GM11168 (cell line): ENCODE measurements at regions not wholly inside any gene's neighbourhood (a gene's known extent, or its start where the extent isn't known, plus 50 kb on each side); places are given as distances from the start of the nearest gene placed in this dataset.
"Not testable (repeated sequence)": the region's sequence is repeated elsewhere in the genome, so short reads cannot be mapped to it uniquely, and the experiment has no call there.

Source experiments
- in situ Hi-C: fragments of 300-500 bp; cut with MboI; formaldehyde crosslinking; loops from one replicate; pipeline ENCODE4 v1.12.0; 2022; ENCODE audit warnings: low sequenced_read_pairs; ENCODE audit not compliant: unreplicated experiment

DNA sequence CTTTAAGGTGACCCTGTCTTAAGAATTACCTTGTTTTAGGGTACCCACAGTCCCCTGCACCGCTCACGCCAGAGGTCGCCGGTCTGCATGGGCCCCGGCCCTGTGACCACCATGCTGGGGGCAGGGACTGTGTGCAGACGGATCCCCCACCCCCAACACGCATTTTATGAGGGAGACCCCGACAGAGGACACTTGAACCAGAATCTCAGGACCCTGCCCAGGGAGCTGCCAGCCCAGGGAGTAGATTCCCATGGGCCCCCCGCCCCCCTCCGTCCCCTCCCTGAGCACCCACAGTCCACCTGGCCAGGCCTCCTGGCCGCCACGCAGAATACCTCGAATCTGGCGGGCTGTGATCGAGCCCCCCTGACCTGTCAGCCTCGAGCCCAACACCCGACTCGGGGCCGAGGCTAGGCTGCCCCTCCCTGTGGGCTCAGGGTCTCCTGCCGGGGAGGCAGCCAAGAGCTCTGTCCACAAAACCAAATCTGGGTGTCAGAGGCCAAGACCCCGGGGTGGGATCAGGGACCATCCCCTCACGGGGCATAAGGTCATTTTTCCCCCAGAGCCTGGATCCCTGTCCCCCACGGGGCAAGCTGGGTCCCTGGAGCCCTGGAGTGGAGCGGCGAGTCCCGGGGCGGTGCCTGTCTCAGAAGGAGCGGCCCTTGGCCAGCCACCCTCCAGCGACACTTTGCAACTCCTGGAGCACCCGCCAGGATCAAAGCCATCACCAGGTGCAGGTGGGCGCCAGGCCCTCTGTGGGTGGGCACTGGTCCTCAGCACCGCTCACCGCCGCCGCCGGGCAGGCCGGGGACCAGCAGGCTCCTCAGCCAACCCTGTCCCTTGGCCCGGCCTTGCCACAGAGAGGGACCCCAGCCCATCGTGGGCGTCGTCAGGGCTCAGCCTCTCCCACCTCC, 155.8 kb upstream of the PKP2 start:
- in situ Hi-C loops = no loop called here

DNA sequence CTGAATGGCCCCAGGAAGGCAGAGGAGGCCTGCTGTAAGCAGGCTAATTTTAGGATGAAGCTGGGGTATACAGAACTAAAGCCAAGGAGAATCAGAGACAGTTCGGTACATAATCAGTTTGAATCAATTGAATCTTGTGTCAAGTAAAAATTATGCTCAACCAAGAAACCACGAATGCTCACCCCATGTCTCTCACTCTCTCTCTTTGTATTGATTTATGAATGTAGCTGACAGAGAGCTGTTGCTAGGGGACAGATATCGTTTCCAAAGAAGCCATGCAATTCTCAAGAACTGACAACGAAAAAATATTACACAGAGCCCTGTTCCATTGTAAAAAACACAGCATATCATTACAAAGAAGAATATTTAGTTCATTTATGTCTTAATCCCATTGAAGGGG, 151.1 kb upstream of the PKP2 start:
- in situ Hi-C loops = no loop called here

DNA sequence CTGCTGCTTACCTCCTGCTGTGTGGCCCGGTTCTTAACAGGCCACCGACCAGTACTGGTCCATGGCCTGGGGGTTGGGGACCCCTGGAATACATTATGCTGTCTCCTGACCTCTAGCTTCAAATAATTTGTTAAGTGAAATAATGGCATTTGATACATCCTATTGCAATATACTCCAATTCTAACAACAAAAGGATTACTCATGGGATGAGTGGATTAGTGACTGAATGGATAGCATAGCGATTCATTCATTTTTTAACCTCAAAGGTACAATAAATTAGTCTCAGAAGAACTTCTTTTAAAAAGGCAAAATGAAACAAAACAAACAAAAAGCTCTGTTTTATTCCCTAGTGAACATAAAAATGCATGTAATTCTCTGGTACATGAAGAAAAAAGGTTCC, 147.9 kb upstream of the PKP2 start:
- in situ Hi-C loops = no loop called here

DNA sequence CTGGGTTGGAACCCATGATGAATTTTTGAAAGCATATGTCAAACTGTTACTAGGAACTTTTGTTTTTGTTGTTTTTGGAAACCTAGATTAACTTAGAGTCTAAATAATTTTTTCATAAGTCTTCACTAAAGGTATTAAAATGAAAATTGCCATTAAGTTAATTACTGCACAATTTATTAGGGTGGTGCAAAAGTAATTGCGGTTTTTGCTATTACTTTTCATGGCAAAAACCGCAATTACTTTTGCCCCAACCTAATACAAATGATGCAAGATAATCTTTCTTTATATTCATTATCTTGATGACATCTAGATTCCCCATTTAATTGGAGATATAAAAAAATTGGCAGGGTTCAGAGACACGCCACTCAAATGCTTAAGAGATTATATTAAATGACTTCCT, 145.0 kb upstream of the PKP2 start:
- in situ Hi-C loops = no loop called here

DNA sequence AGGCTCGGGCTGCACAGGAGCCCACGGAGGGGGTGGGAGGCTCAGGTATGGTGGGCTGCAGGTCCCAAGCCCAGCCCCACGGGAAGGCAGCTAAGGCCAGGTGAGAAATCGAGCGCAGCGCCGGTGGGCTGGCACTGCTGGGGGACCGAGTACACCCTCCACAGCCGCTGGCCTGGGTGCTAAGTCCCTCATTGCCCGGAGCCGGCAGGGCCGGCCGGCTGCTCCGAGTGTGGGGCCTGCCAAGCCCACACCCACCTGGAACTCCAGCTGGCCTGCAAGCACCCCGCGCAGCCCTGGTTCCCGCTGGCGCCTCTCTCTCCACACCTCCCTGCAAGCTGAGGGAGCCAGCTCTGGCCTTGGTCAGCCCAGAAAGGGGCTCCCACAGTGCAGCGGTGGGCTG, 137.4 kb upstream of the PKP2 start:
- in situ Hi-C loops = not testable (repeated sequence)

DNA sequence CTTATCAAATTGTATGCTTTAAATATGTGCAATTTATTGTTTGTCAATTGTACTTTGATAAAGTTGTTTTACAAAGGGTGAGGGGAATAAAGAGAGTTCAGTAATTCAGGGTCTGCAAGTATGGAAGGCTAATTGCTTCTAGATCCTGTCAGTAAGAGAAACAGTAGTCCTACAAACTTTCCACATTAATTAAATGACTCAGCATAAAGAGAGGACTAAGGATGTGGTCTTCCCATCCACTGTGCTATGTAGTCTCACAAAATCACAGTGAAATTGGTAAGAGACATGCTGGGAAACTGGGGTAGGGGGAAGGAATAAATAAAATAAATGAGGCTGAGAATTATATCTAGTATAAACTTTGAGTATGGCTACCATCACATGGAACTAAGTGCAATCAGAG, 130.2 kb upstream of the PKP2 start:
- in situ Hi-C loops = no loop called here

DNA sequence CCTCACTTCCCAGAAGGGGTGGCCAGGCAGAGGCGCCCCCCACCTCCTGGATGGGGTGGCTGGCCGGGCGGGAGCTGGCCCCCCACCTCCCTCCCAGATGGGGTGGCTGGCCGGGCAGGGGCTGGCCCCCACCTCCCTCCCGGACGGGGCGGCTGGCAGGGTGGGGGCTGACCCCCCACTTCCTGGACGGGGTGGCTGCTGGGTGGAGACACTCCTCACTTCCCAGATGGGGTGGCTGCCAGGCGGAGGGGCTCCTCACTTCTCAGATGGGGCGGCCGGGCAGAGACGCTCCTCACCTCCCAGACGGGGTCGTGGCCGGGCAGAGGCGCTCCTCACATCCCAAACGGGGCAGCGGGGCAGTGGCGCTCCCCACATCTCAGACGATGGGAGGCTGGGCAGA, 126.1 kb upstream of the PKP2 start:
- in situ Hi-C loops = not testable (repeated sequence)

DNA sequence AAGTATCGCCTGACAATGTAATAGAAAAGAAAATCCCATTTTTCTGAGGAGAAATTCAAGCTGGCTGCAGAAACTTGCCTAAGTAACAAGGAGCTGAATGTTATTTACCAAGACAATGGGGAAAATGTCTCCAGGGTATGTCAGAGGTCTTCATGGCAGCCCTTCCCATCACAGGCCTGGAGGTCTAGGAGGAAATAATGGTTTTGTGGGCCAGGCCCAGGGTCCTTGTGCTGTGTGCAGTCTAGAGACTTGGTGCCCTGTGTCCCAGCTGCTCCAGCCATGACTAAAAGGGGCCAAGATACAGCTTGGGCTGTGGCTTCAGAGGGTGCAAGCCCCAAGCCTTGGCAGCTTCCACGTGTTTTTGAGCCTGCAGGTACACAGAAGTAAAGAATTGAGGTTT, 120.5 kb upstream of the PKP2 start:
- in situ Hi-C loops = not testable (repeated sequence)

DNA sequence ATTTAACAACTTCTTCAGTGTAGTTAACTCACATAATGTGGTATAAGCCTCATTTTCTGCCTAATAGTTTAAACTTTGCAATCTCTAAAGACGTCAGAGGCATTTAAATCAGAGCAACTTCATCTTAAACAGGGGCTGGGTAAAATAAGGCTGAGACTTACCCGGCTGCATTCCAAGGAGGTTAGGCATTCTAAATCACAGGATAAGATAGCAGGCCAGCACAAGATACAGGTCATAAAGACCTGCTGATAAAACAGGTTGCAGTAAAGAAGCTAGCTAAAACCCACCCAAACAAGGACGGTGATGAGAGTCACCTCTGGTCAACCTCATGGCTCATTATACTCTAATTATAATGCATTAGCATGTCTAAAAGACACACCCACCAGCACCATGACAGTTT, 115.6 kb upstream of the PKP2 start:
- in situ Hi-C loops = no loop called here

DNA sequence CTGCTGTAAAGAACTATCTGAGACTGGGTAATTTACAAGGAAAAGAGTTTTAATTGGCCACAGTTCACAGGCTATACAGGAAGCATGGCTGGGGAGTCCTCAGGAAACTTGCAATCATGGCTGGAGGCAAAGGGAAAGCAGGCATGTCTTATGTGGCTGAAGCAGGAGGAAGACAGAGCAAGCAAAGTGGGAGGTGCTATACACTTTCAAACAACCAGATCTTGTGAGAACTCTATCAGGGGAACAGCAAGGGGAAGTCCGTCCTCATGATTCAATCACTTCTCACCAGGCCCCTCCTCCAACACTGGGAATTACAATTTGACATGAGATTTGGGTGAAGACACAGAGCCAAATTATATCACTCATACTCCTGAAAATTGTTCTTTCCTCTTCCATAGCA, 109.5 kb upstream of the PKP2 start:
- in situ Hi-C loops = no loop called here

DNA sequence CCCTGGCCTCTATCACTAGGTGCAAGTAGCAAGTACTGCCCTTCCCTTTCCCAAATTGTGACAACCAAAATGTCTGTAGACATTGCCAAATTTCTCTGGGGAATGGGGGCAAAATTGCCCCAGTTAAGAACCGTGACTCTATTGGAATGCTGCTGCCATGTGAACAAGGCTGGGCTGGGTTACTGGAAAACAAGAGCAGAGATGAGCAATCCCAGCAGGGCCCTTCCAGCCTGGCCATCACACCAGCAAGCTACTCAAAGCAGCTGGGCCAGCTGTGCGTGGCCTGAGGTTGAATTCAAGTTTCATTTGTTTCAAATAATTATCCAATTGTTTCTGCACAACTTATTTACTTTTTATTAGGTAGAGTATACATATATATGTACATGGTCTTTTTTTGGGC, 103.4 kb upstream of the PKP2 start:
- in situ Hi-C loops = no loop called here

DNA sequence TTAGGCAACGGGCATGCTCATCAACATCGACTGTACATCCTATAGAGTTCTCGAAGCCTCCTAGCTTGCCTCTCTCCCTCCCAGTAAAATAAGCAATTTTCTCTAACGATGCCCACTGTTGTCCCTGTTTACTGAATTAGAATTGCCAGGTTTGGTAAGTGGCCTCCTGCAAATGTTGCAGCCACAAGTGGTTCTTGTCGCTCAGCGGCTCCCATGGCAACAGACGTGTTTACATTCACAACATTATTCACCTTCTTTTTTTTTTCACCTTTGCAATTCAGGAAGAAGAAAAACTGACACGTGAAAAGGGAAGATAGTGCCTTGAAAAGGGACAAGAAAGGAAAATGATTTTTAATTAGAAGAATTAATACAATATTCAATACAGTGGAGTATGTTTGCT, 100.9 kb upstream of the PKP2 start:
- in situ Hi-C loops = no loop called here

DNA sequence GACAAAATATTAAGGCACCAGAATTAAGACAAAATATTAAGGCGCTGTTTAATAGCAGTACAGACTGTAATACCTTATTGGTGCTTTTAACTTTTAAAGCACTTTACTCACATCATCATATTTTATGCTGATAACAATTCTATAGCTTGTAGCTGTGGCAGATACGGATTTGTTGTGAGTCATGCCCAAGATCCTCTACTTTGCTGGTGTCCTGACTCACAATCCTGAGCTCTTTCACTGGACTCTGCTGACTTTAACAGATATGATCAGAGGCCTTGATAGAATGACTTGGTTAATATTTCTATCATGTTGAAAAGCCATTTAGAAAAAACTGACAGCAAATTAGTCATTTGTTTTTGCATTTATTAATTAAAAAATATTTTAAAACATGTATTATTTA, 99.0 kb upstream of the PKP2 start:
- in situ Hi-C loops = no loop called here

DNA sequence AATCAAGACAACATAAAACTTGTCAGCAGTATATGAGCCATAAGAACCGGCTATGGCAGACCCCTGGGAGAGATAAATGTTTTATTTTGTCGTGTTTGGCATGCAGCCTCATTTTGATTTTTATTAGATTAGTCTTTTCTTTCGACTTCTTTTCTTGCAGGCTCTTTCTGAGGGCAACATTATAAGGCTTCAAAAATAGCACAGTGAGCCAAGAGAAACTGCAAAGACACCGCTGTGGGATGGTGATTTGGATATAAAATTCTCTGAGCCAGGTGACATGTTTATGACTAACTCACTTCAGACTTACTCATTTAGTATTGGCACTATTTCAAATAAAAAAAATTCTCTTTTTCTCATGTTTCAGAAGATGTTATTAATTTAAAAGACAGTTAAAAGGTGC, 96.8 kb upstream of the PKP2 start:
- in situ Hi-C loops = no loop called here

DNA sequence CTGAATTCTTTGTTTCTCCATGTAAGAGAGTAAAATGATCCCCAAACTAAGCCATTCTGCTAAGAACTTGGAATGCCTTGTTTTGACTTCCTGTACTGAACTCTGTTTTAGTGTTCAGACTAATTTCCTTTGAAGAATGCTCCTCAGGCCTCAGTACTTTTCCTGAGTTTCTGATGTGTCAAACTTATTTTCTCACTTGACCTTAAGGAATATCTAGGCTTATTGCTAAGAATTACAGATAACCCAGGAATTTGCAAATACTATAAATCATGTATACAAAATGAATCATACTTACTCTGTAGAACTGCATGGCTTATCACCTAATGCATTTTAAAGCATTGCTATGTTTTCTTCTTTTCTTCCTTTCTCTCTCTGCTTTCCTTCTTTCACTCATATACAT, 93.1 kb upstream of the PKP2 start:
- in situ Hi-C loops = no loop called here

DNA sequence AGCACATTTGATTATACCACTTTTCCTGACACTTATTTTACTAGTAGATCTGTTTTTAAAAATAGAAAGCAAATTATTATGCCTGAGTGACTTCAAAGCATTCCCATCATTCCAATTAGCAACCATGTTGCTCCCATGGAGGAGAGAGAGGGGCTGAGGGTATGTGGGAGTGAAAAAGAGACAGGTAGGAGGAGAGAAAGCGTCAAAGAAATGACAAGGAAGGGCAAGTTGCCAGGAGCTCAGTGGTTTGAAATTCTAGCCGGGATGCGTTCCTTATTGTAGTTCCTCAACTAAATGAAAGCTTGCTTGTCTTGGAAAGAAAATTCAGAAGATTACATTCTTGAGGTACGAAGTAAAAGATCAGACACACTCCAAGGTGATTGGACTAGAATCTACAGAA, 92.4 kb upstream of the PKP2 start:
- in situ Hi-C loops = no loop called here

DNA sequence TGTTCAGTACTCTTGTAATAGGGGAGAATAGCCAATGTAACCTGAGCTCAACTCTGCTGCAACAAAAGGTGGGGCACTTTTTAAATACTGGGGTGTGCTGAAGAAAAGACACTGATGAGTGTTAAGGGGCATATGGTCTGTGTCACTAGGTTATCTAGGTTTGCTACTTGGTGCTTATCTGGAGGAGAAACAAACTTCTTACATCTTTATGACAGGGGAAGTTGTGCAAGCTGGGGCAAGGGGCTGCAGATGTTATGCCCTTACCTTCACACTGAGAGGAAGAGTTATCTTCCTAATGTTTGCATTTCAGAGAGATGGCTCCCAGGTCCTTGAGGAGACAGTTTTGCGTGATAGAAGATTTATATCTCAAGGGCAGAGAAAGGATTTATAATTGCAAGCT, 90.9 kb upstream of the PKP2 start:
- in situ Hi-C loops = no loop called here

DNA sequence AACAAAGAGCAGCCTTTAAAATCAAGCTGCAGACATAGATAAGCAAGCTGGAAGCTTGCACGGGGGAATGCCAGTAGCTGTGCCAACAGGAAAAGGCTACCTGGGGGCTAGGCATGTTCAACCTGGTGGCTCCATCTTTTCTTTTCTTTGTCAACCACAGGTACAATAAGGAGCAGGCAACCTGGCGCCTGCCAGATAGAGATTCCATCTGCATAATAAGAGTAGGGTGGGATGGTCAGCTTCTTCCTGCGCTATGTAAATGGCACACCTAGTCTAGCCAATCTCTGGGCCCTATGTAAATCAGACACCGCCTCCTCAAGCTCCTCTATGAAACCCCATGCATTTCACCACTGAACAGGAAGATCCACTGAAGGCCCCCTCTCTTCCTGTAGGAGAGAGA, 87.4 kb upstream of the PKP2 start:
- in situ Hi-C loops = no loop called here

DNA sequence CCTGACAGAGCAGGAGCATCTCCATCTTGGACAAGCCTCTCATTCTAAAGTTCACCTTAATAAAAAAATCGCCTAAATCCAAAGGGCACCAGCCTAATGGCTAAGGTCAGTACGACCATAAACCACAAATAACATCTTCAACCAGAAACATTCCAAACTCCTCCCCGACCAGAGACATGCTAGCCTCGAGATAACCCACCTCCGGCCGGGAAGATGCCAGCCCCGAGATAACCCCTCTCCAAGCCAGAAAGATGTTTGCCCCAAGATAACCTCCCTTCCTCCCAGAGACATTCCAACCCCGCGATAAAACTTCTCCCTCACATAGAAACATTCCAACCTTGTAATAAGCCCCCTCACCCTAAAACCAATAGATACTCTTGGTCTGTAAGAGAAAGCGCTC, 86.8 kb upstream of the PKP2 start:
- in situ Hi-C loops = no loop called here

DNA sequence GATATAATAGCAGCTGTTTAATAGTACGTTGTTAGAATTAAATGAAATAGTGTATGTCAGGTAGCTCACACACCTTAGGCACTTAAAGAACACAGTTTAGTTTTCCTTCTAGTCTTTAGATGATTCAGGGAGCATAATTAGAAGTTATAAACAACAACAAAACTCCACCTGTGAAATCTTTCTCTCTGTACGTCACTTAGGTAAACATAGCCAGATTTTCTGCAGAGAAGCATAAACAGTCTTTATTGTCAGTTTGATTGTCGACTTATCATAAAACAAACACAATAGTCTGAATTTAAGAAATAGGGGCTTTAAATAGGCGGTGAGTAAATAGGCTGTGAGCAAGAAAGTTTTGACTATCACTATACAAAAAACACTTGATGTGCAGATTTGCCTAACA, 84.6 kb upstream of the PKP2 start:
- in situ Hi-C loops = no loop called here

DNA sequence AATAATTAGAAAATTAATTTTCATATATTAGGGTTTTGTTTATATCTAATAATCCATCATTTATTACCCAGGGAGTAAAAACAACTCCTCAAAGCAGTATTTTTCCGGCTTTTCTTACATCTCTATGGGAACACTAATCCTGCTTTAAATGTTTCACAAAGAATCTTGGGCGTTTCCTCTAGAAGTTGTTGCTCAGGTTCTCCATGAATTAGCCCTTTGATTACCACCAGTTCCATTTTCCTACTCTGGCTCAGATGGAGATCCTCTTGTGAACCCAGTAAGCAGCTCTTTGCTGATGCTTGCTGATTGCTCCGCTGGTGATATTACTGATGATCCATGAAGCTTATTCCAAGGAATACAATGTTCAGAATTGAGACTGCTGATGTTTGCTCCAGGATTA, 78.5 kb upstream of the PKP2 start:
- in situ Hi-C loops = no loop called here

DNA sequence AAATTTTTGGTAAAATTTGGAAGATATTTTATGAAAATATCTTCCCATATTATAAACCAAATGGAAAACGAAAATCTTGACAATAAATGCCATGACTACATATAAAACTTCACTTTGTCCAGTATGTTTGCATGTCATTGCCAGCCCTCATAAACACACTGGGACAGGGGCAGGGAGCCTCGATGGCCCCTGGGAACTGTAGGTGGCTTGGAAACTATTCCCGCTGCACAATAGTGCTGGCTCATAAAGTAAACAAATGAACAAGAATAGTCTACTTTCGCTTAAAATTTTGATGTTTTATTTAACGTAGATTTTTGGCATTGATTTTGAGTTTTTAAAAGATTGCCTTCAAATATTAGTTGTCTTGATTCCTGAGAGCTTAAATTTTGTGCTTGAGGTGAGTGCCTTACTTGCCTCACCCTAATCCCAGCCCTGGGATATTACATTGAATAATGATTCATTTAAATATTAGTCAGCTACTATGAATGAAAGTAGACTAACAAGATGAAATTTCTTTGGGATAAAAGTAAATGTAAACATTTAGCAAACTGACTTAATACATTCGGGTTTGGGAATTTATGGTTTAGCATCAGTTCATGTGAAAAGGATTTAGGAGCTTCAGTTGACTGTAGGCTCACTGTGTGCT, 74.0 kb upstream of the PKP2 start:
- in situ Hi-C loops = loop anchor here (25.0 kb wide), 1 partner anchor 1042 kb away; the partner anchor contains the start of gene ALG10
